NCI-H446 (cell line): ENCODE measurements at regions not wholly inside any gene's neighbourhood (a gene's known extent, or its start where the extent isn't known, plus 50 kb on each side); places are given as distances from the start of the nearest gene placed in this dataset.
"Not testable (repeated sequence)": the region's sequence is repeated elsewhere in the genome, so short reads cannot be mapped to it uniquely, and the experiment has no call there.

Source experiments
- DNase-seq, 2 experiments: peaks; one replicate each; lab custom pipeline; 2025; lab: John Stamatoyannopoulos, UW

DNA sequence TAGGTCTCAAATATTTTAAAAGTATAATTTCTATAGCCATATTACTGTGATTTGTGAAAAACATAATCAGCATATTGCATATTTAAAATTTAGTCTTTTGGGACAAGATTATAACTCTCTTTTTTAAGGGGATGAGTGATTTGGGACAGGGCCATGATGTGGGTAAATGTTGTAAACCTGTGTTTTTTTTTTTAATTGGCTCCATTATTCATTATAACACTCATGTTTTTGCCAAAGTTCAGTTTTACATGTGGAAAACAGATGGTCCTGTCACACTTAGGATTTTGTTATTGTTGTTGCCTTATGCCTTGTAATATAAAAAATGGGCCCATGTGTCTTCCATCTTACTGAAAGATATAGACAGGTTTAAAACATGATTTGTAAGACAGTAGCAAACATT lies 1413.5 kb upstream of the RAG2 start:
- DNase-seq: peak in 1 of 2 experiments; percentile 40

DNA sequence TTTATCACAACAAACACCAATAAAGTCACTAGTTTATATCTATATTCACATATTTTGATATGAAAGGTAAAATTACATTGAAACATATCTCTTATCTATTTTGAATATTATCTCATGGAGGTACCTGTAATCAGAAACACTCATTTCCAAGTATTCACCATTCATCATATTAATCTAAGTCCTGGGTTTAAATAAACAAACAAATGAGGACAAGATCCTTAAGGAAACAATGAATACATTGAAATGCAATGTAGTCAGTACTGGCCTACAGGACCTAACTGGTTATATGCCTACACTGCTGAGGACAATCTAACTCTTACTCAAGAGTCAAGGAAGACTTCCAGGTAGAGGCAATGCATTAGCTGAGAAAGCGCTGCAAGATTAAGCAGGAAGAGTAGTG lies 1411.9 kb upstream of the RAG2 start:
- DNase-seq: no peak

DNA sequence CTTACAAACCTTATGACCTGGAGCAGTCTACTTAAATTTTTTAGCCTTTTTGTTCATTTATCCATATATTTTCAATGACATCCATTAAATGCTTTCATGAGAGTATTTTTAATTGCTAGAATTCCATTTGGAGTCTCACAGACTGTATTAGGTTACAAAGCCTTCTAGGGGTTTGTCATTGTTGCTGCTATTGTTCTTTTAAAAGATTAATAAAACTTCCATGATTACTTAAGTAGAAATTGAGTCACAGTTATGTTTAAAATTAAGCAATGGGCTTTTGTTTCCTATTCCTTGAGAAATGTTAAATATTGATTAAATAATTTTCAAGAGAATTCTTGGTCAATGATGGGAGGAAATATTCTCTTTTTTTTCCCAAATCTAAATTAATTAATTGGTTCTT lies 1408.4 kb upstream of the RAG2 start:
- no peak for DNase-seq

DNA sequence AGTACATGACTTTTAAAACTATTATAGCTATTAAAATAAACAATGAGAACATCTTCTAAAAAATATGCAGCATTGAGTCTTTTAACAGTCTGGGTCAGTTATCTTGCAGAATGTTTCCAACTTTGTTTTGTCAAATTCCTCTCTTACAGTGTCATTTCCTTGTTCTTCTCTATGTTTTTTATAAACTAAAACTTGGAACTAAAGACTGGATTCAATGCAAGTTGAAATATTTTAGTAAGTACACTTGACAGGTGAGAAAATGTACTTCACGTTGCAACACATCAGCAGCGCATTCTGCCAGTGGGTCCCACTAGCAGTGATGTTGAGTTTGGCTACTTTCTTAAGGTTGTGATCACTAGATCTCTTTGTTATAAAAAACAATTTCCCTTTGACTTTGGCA lies 1407.6 kb upstream of the RAG2 start:
- DNase-seq: no peak

DNA sequence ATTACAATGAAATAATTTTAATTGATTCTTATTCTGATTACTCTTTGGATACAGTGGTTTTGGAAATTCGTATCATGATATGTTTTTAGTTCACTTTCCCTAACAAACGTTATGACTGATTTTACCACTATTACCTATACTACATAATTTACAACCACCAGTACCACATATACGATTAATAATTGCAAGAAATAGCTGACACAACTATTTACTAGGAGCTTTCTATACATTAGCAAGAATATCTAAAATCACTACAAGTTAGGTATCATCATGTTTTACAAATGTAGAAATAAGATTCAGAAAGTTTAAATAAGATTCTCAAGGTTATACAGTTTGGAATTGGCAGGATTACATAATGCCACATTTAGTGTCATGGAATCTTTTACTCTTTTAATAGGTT lies 1401.1 kb upstream of the RAG2 start:
- DNase-seq: no peak

DNA sequence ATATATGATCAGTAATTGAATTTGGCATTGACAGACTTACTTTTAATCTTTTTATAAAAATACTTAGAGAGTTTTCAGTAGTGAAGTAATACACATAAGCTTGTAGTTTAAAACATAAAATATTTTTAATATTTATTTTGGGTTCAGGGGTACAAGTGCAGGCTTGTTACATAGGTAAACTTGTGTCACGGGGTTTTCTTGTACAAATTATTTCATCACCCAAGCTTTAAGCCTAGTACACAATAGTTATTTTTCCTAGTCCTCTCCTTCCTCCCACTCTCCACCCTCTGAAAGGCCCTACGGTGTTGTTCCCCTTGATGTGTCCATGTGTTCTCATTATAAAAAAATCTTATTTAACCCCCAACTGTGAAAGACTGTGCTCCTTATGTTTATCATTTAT lies 1397.8 kb upstream of the RAG2 start:
- DNase-seq: no peak

DNA sequence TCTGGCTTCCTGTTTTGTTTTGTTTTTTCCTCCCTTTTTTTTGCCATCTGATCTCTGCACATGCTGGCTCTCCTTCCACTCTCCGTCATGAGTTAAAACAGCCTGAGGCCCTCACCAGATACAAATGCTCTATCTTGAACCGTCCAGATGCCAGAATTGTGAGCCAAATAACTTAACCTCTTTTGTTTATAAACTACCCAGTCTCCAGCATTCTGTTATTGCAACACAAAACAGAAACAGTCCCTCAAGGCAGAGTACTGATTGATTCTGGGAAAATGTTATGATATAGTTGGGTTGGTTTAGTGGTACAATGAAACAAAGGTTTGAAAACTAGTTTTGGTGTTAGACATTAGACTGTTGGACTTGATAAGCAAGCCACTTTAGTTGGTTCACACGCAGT lies 1390.0 kb upstream of the RAG2 start:
- DNase-seq: no peak

DNA sequence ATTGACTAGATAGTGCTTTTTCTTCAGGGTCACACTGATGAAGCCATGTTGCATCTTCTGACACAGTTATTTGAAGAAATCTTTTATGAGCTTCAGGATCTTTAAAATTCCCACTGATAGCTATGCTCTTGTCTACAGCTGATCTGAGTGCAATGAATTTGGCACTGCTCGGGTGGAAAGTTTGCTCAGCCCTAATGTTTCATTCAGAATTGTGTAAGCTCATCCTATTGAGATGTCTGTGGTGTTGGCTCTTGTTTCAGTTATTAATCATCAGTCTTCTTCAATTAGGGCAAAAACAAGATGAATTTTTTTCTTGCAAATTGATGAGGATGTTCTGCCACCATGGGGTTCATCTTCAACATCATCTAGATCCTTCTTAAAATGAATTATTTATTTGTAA lies 1387.0 kb upstream of the RAG2 start:
- DNase-seq: no peak

DNA sequence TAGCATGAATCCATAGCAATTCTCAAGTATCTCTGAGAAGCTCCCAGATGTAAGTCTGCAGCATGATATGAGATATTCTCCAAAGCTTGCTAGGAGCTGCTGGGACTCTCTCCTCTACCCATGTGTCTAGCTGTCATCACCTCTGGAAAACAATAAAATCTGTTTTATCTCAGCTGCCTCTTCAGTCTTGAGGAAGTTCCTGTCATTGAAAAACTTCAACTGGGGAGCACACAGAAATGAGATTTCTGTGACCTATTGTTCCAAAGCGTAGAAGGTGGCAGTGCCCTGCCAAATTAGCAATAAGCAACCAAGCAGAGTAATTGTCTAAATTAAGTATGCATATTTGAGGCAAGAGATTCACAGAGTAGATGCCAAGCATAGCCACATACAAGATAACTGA lies 1380.6 kb upstream of the RAG2 start:
- peak in 1 of 2 experiments; percentile 19 for DNase-seq

DNA sequence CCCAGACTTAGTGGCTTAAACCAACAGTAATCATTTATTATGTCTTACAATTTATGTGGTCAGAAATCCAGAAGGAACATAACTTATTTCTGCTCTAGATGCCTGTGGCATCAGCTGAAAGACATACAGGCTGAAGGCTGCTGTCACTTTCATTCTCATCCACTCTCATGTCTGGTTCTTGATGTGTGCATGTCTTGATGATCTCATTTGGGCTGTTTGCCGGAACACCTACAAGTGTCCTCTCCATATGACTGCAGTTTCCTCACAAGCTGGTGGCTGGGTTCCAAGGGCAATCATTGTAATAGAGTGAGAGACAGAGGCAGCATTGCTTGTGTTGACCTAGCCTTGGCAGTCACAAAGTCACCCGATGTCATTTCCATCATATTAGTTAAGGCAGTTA lies 1375.9 kb upstream of the RAG2 start:
- peak; percentile 26 to 37 for DNase-seq

DNA sequence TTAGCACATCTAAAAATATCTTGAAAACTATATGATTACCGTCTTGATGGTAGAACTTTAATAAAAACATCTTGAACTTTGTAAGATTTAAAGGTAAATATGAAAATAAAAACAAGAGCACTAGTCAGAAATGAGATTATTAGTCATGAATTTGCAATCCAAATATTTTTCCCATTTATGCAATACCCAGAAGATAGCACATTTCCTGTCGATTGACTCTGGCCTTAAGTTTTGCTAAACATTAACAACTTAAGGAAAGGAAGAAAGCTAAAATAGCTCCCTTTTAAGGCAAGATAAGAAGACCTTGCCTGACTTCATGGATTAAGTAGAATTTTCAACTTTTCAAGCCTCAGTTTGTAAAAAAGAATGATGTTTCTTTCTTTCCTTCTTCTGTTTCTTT lies 1374.7 kb upstream of the RAG2 start:
- no peak for DNase-seq

DNA sequence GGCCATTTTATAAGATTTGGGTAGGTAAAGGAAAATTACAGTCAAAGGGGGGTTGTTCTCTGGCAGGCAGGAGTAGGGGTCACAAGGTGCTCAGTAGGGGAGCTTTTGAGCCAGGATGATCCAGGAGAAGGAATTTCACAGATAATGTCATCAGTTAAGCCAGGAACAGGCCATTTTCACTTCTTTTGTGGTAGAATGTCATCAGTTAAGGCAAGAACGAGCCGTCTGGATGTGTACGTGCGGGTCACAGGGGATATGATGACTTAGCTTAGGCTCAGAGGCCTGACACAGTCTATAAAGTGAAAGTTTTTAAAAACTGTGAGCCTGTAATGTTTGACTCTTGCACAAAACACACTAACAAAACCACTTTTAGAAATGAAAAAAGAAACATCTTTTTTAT lies 1371.3 kb upstream of the RAG2 start:
- DNase-seq: not testable (repeated sequence)

DNA sequence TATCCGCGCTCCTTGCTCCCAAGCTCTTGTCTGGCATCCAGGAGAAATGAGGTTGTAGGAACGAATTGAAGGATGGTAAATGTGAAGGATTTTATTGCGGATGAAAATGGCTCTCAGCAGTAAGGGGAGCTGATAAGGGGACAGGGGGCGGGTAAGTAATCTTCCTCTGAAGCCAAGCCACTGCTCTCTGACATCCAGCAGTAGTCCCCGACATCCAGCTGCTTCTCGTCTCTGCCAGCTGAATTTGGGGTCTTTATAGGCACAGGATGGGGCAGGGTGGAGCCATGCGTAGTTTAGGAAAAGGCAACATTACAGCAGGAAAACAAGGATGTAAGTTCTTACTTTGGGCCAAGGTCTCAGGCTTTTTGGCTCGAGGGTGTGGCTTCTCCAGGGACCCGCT lies 1370.1 kb upstream of the RAG2 start:
- DNase-seq: no peak

DNA sequence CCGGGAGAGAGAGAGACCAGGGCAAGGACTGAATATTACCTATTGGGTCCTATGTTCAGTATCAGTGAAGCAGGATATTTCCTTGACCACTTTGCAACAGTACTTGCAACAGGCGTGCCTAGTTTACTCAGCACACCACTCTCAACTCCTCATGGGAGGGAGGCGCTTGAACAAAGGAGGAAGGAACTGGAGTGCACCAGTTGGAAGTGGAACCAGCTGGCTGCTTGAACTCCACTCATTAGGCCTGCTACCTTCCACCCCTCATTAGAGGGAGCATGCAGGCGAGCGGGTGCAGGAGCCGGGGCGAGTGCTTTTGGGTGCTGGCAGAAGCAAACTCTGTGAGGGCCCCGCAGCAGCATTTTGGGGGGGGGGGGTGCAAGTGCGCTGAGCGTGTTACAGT lies 1369.6 kb upstream of the RAG2 start:
- no peak for DNase-seq

DNA sequence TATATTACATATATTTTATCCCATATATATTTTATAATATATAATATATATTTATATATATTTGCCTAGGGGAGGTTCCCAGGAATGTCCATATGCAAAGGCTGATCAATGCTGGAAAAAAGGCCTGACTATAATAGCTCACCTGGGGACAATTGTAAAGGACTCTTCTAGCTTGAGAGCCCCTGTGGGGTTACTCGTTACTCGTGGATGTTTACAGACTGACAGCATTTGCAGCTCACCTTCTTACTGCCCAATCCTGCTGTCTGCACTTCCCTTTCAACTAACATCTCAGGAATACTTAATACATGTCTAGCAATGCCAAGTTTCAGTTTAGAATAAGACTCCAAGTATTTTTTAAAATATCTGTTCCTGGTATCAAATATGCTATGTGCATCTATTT lies 1365.4 kb upstream of the RAG2 start:
- no peak for DNase-seq

DNA sequence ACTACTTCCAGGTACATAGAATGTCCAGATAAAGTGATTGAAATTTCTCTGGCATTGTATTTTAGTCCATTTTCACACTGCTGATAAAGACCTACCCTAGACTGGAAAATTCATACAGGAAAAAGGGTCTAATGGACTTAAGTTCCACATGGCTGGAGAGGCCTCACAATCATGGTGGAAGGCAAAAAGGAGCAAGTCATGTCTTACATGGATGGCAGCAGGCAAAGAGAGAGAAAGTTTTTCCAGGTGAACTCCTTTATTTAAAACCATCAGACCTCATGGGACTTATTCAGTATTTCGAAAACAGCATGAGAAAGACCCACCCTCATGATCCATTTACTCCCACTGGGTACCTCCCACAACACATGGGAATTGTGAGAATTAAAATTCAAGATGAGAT lies 1359.7 kb upstream of the RAG2 start:
- no peak for DNase-seq

DNA sequence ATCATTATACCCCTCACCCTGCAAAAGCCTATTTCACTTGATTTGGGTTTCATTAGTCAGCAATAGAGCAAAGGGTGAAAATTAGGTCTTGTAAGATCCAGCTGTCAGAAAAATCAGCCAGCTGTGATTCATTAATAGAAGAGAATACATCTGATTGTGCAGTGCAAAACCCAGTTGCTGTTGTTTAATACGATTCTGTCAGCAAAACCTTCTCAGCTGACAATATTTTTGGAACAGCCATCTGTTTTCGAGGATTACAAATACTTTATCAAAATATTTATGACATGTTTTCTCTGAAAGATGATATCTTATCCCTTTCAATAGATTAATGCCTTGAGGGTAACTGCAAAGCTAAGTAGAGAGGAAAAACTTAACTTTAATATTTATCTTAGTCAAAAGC lies 1354.0 kb upstream of the RAG2 start:
- DNase-seq: no peak

DNA sequence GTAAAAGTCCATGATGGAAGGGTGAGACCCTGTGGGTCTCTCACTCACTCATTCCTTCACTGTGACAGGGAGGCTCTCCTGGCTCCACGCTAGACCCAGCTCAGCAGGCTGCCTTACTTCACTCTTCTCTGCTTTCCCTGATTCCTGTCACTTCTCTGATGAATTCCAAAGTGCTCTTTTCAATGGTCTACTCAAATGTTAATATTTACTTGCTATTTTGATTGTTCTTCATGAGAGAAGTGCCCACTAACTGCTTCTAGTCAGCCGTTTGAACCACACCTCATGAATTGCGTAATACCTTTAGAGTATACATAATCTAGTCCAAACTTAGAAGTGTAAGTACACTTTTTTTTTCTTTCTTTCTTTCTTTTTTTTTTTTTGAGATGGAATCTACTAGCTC lies 1350.2 kb upstream of the RAG2 start:
- no peak for DNase-seq

DNA sequence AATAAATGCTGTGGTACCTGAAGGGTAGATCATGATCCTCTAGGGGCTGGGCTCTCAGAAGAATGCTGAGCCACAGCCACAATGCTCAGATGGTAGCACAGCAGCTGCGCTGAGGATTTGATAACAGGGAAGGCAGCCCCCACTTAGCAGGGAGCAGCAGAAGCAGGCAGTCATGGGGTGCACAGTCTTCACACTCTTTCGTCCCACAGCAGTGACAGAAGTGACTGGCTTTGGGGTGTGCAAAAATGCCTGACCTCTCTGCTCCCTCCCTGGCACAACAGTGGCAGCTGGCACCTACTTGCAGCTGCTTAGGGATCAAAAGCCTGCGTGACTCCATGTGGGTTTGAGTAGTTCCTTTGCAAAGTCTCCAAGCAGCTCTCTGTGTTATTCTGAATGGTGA lies 1349.8 kb upstream of the RAG2 start:
- DNase-seq: no peak

DNA sequence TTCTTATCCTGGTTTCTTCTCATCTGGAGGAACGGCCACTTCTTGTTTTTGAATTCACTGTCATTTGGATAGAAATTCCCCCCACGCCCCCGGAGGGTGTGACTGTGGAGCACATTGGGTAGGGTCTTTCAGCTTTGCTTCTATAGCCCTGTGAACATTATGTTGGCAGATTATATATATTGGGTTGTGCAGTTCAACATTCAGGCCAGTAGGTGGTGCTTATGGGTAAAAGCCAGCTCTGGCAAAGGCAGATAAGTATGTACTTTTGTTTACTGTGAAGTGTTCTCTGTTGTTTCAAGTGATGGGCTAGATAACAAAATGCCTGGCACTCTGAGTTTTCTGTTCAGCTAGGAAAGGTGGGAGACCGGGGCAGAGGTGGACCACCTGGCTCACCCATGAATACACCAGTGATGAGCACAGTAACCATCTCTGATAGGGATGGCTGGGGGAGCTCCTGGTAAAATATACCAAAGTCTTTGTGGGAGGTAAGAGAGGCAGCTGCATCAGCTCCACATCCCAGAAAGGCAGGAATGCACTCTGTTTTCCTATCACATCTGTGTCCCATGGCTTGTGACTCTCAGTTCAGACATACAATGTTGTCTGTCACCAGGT lies 1348.2 kb upstream of the RAG2 start:
- peak in 1 of 2 experiments; percentile 59 for DNase-seq

DNA sequence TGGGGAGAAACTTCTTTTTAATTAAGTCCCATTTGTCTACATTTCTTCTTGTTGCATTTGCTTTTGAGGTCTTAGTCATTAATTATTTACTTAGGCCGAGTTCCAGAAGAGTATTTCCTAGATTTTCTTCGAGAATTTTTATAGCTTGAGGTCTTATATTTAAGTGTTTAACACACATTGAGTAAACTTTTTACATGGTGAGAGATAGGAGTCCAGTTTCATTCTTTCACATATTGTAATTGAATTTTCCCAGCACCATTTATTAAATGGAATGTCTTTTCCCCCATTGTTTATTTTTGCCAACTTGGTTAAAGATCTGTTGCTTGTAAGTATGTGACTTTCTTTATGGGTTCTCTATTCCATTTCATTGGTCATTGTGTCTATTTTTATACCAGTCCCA lies 1344.0 kb upstream of the RAG2 start:
- DNase-seq: no peak

DNA sequence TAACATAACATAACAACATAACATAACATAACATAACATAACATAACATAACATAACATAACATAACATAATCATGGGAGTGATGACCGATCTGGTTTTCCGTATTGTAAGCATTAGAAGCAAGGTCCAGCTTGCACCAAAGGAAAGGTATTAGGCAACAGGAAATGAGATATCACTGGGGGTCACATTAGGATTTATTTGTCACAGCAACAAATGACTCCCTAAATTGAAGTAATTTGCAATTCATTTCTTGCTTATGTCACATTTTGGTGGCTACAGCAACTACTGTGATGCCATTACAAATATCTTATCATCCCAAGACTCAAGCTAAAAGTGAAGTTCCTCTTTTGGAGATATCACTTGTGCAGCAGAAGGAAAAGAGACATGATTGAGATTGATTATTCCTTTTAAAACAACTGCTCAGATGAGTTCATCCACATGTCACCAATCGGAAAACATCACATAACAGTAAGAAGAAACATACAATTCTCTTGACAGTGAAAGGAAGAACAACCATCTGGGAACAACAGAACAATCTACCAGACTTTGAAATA lies 1331.1 kb upstream of the RAG2 start:
- no peak for DNase-seq

DNA sequence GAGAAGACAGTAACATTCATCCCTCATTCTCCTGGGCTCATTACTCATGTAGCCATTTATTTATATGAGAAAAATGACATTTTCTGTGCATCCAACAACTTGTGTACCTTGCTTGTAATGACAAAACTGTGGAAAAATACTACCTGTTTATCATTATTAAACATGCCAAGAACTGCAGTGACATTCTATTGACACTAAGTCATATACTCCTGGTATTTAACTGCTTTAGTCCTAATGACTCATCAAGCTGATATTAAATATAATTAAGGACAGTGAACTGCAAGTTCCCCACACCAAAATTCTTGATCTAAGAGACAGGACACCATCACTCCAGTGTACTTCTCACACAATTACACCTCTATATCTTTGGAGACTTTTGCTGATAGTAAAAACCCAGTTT lies 1328.7 kb upstream of the RAG2 start:
- no peak for DNase-seq

DNA sequence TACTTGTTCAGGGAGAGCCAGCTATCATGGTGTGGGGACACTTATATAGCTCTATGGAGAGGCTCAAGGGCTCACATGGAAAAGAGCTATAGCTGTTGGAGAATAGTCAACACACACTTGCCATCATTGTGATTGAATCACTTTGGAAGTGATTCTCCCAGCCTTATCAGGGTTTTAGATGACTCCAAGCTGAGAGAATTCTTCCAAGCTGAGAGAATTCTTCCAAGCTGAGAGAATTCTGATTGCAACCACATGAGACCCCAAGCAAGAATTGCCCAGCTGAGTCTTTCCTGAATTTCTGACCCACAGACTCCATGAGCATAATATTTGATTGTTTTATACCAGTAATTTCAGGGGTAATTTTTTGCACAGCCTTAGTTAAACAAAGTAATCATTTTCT lies 1318.3 kb upstream of the RAG2 start:
- DNase-seq: no peak

DNA sequence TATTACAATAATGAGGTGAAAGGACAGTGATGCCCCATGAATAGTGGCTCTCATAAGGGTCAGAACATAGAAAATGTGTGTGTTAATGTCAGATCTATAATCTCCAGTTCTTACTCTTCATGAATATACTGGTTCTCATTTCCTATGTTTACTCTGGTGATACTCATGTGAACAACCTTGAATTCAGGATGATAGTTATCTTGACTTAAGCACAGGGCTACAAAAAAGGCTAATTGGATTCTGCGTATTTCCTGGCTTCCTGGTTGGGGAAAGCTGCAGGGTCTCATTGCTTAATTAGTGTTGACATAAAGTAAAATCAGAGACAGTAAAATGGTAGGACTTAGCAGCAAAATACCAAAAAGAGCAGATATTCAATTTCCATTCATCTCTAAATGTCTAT lies 1316.8 kb upstream of the RAG2 start:
- no peak for DNase-seq
